Nephron progenitor cell (in vitro differentiated cells): ENCODE measurements at regions not wholly inside any gene's neighbourhood (a gene's known extent, or its start where the extent isn't known, plus 50 kb on each side); places are given as distances from the start of the nearest gene placed in this dataset.

Experiments used
- DNase-seq: peaks from one replicate; pipeline ENCODE4 v3.0.0; 2021
- H3K27ac Mint-ChIP-seq: 2 replicates; pipeline ENCODE4 v1.8.0; 2021; ENCODE audit warnings: mild to moderate bottlenecking, moderate library complexity, mixed read lengths
- H3K27me3 Mint-ChIP-seq: 2 replicates; pipeline ENCODE4 v1.8.0; 2021; ENCODE audit warnings: mild to moderate bottlenecking, low read depth, mixed read lengths; ENCODE audit not compliant: poor library complexity
- H3K36me3 Mint-ChIP-seq: 2 replicates; pipeline ENCODE4 v1.8.0; 2021; ENCODE audit warnings: low read depth, mixed read lengths
- H3K4me1 Mint-ChIP-seq: 2 replicates; pipeline ENCODE4 v1.8.0; 2021; ENCODE audit warnings: mixed read lengths
- H3K4me3 Mint-ChIP-seq: 2 replicates; pipeline ENCODE4 v1.8.0; 2021; ENCODE audit warnings: mild to moderate bottlenecking, moderate library complexity, mixed read lengths
- H3K9me3 Mint-ChIP-seq: 2 replicates; pipeline ENCODE4 v1.8.0; 2021; ENCODE audit warnings: mild to moderate bottlenecking, moderate library complexity, mixed read lengths
- CTCF ChIP-seq: fragments of 200-600 bp; sonication (generic); IDR thresholded peaks from 2 replicates; pipeline ENCODE4 v1.5.0; 2021; ENCODE audit warnings: antibody characterized with exemption

GRCh38 chr2:57821088-57821487 is 225.5 kb upstream of the VRK2 start:
- Mint-ChIP-seq H3K36me3 (no peaks in the 10 kb centered on the region), H3K27ac (no peak overlapping the region), H3K4me3 (no peak overlapping the region), H3K9me3 (peaks cover 3% of the 10 kb centered on the region), H3K4me1 (no peaks in the 10 kb centered on the region), H3K27me3 (no peaks in the 10 kb centered on the region)
- DNase-seq: no peak
- TF ChIP-seq CTCF: no peak

GRCh38 chr2:57828221-57828620 is 218.4 kb upstream of the VRK2 start:
- no peaks in the 10 kb centered on the region for H3K27me3 Mint-ChIP-seq

GRCh38 chr2:57834666-57835065 is 211.9 kb upstream of the VRK2 start:
- no peak for DNase-seq
- peaks cover 3% of the 10 kb centered on the region for H3K9me3 Mint-ChIP-seq
- H3K4me3 Mint-ChIP-seq: no peak overlapping the region
- no peaks in the 10 kb centered on the region for H3K36me3 Mint-ChIP-seq
- no peak for TF ChIP-seq CTCF
- H3K27me3 Mint-ChIP-seq: no peaks in the 10 kb centered on the region
- no peaks in the 10 kb centered on the region for H3K4me1 Mint-ChIP-seq
- no peak overlapping the region for H3K27ac Mint-ChIP-seq

More at GRCh38 chr2:57828221-57828620, 218.4 kb upstream of the VRK2 start:
- no peak for DNase-seq
- H3K4me1 Mint-ChIP-seq: no peaks in the 10 kb centered on the region
- no peak overlapping the region for H3K4me3 Mint-ChIP-seq
- peaks cover 25% of the 10 kb centered on the region for H3K9me3 Mint-ChIP-seq
- H3K36me3 Mint-ChIP-seq: no peaks in the 10 kb centered on the region
- no peak overlapping the region for H3K27ac Mint-ChIP-seq
- TF ChIP-seq CTCF: no peak

GRCh38 chr2:57842531-57842930 is 204.1 kb upstream of the VRK2 start:
- no peak for DNase-seq
- Mint-ChIP-seq H3K4me3 (no peak overlapping the region), H3K27me3 (no peaks in the 10 kb centered on the region), H3K4me1 (no peaks in the 10 kb centered on the region), H3K9me3 (peaks cover 5% of the 10 kb centered on the region), H3K27ac (no peak overlapping the region), H3K36me3 (no peaks in the 10 kb centered on the region)
- TF ChIP-seq CTCF: no peak

GRCh38 chr2:57843158-57843557 is 203.4 kb upstream of the VRK2 start:
- Mint-ChIP-seq H3K27me3 (no peaks in the 10 kb centered on the region), H3K36me3 (no peaks in the 10 kb centered on the region), H3K4me1 (no peaks in the 10 kb centered on the region), H3K4me3 (no peak overlapping the region), H3K27ac (no peak overlapping the region), H3K9me3 (peaks cover 5% of the 10 kb centered on the region)
- no peak for TF ChIP-seq CTCF
- no peak for DNase-seq

- H3K36me3 Mint-ChIP-seq: no peaks in the 10 kb centered on the region
- no peak overlapping the region for H3K27ac Mint-ChIP-seq
- TF ChIP-seq CTCF: no peak
- H3K27me3 Mint-ChIP-seq: no peaks in the 10 kb centered on the region
- H3K9me3 Mint-ChIP-seq: peaks cover 5% of the 10 kb centered on the region
- H3K4me1 Mint-ChIP-seq: no peaks in the 10 kb centered on the region
- H3K4me3 Mint-ChIP-seq: no peak overlapping the region
- no peak for DNase-seq
Measured at GRCh38 chr2:57848723-57849122, 197.9 kb upstream of the VRK2 start.
